IMR-90 (cell line): ENCODE measurements at regions not wholly inside any gene's neighbourhood (a gene's known extent, or its start where the extent isn't known, plus 50 kb on each side); places are given as distances from the start of the nearest gene placed in this dataset.

Source experiments
- ATAC-seq: fragments of 200-7000 bp; cut with Tn5 transposase; 2 replicates; pipeline ENCODE4 v1.9.1; 2020; ENCODE audit warnings: low read depth, mild to moderate bottlenecking, moderate library complexity
- BruUV-seq: library from RNA; stranded (reverse); fragments of 400-500 nt; replicated peaks from 2 replicates; lab custom pipeline; 2021; lab: Mats Ljungman, UMichigan
- CTCF ChIA-PET: fragments of 300-600 bp; formaldehyde crosslinking; extraction: SDS; loops from one replicate; lab custom pipeline; 2021; ENCODE audit warnings: antibody characterized with exemption; lab: Yijun Ruan, JAX
- POLR2A ChIA-PET: fragments of 300-600 bp; sonication (Branson Sonifier 250); formaldehyde crosslinking; loops from one replicate; lab custom pipeline; 2022; ENCODE audit warnings: antibody characterized with exemption; ENCODE audit not compliant: unreplicated experiment; lab: Charles Lee
- DNase-seq: peaks from one replicate; pipeline ENCODE4 v3.0.0; 2013
- H2AFZ ChIP-seq: replicated peaks from 2 replicates; pipeline ENCODE3; 2013; ENCODE audit warnings: low read length, mild to moderate bottlenecking; ENCODE audit not compliant: poor library complexity
- H2AK5ac ChIP-seq: 2 replicates; pipeline ENCODE4 v1.6.1; 2013; ENCODE audit warnings: low read depth, low read length, inconsistent platforms
- H2AK9ac ChIP-seq: replicated peaks from 2 replicates; pipeline ENCODE3; 2013; ENCODE audit warnings: mild to moderate bottlenecking, low read depth, low read length, moderate library complexity; ENCODE audit not compliant: poor library complexity
- H2BK120ac ChIP-seq: 2 replicates; pipeline ENCODE4 v1.6.1; 2013; ENCODE audit warnings: low read depth, low read length, inconsistent platforms
- H2BK15ac ChIP-seq: 3 replicates; pipeline ENCODE4 v1.6.1; 2013; ENCODE audit warnings: low read depth, low read length, inconsistent platforms
- H2BK20ac ChIP-seq: 2 replicates; pipeline ENCODE4 v1.6.1; 2013; ENCODE audit warnings: low read depth, mild to moderate bottlenecking, inconsistent platforms, low read length, moderate library complexity
- H2BK5ac ChIP-seq: 2 replicates; pipeline ENCODE4 v1.6.1; 2013; ENCODE audit warnings: mild to moderate bottlenecking, low read depth, low read length, inconsistent platforms; ENCODE audit not compliant: poor library complexity, severe bottlenecking
- H3K14ac ChIP-seq: replicated peaks from 2 replicates; pipeline ENCODE4 v1.6.1; 2013; ENCODE audit warnings: low read depth, low read length, inconsistent platforms
- H3K18ac ChIP-seq: 2 replicates; pipeline ENCODE4 v1.6.1; 2013; ENCODE audit warnings: low read depth, low read length, control low read depth
- H3K23ac ChIP-seq: 2 replicates; pipeline ENCODE4 v1.6.1; 2013; ENCODE audit warnings: low read depth, low read length, inconsistent platforms
- H3K27ac ChIP-seq: 2 replicates; pipeline ENCODE4 v1.5.1; 2013; ENCODE audit warnings: mild to moderate bottlenecking, control low read depth, low read length; ENCODE audit not compliant: insufficient read depth
- H3K27me3 ChIP-seq: 2 replicates; pipeline ENCODE4 v1.6.1; 2013; ENCODE audit warnings: low read length; ENCODE audit not compliant: control insufficient read depth, insufficient read depth
- H3K36me3 ChIP-seq: 2 replicates; pipeline ENCODE4 v1.6.1; 2013; ENCODE audit warnings: low read length, mixed read lengths; ENCODE audit not compliant: control insufficient read depth, insufficient read depth
- H3K4ac ChIP-seq: 2 replicates; pipeline ENCODE4 v1.6.1; 2013; ENCODE audit warnings: low read depth, low read length, inconsistent platforms
- H3K4me1 ChIP-seq: 2 replicates; pipeline ENCODE4 v1.6.1; 2013; ENCODE audit warnings: low read length, mixed read lengths; ENCODE audit not compliant: control insufficient read depth, insufficient read depth
- H3K4me2 ChIP-seq: 2 replicates; pipeline ENCODE4 v1.6.1; 2013; ENCODE audit warnings: low read depth, mild to moderate bottlenecking, control low read depth, low read length, moderate library complexity
- H3K4me3 ChIP-seq: 2 replicates; pipeline ENCODE4 v1.5.1; 2013; ENCODE audit warnings: low read depth, mild to moderate bottlenecking, control low read depth, low read length, moderate library complexity; ENCODE audit not compliant: insufficient read depth
- H3K56ac ChIP-seq: 2 replicates; pipeline ENCODE4 v1.6.1; 2013; ENCODE audit warnings: low read length, inconsistent platforms; ENCODE audit not compliant: insufficient read depth; ENCODE audit errors: extremely low read depth
- H3K79me1 ChIP-seq, 2 experiments: 2 replicates each; pipeline ENCODE4 v1.6.1; 2013; ENCODE audit warnings: low read length in 2 of 2, inconsistent platforms in 1 of 2, low read depth in 1 of 2
- H3K9ac ChIP-seq: 2 replicates; pipeline ENCODE4 v1.6.1; 2013; ENCODE audit warnings: low read depth, low read length, control low read depth
- H3K9me1 ChIP-seq: 2 replicates; pipeline ENCODE4 v1.6.1; 2013; ENCODE audit warnings: low read length, inconsistent platforms; ENCODE audit not compliant: insufficient read depth
- H3K9me3 ChIP-seq: 2 replicates; pipeline ENCODE4 v1.6.1; 2013; ENCODE audit warnings: low read length; ENCODE audit not compliant: control insufficient read depth, insufficient read depth
- H4K20me1 ChIP-seq: 2 replicates; pipeline ENCODE4 v1.6.1; 2013; ENCODE audit warnings: low read length, inconsistent platforms; ENCODE audit not compliant: insufficient read depth
- H4K5ac ChIP-seq: 2 replicates; pipeline ENCODE4 v1.6.1; 2013; ENCODE audit warnings: mild to moderate bottlenecking, low read depth, low read length, control low read depth
- H4K8ac ChIP-seq, 2 experiments: 2 replicates each; pipeline ENCODE4 v1.6.1; 2013; ENCODE audit warnings: low read depth in 2 of 2, low read length in 2 of 2, control low read depth in 1 of 2, inconsistent platforms in 1 of 2
- H4K91ac ChIP-seq: 2 replicates; pipeline ENCODE4 v1.6.1; 2013; ENCODE audit warnings: low read depth, low read length, inconsistent platforms; ENCODE audit not compliant: insufficient read depth
- CTCF ChIP-seq: conservative IDR thresholded peaks from 2 replicates; pipeline ENCODE4 v1.5.1; 2012; ENCODE audit warnings: mild to moderate bottlenecking, low read depth, low read length, improper control_type of control experiment
- FOS ChIP-seq: fragments of 150-350 bp; IDR thresholded peaks from 2 replicates; pipeline ENCODE4 v1.6.1; 2016; ENCODE audit warnings: low read depth, low read length
- MAFK ChIP-seq: IDR thresholded peaks from 2 replicates; pipeline ENCODE4 v1.6.1; 2012; ENCODE audit warnings: low read depth, low read length, improper control_type of control experiment
- MXI1 ChIP-seq: IDR thresholded peaks from 2 replicates; pipeline ENCODE4 v1.6.1; 2012; ENCODE audit warnings: low read depth, mild to moderate bottlenecking, low read length, moderate library complexity, borderline replicate concordance
- RAD21 ChIP-seq: IDR thresholded peaks from 2 replicates; pipeline ENCODE4 v1.6.1; 2012; ENCODE audit warnings: low read length, improper control_type of control experiment
- RCOR1 ChIP-seq: IDR thresholded peaks from 2 replicates; pipeline ENCODE4 v1.6.1; 2012; ENCODE audit warnings: mild to moderate bottlenecking, low read length, improper control_type of control experiment; ENCODE audit not compliant: insufficient replicate concordance
- RFX5 ChIP-seq: IDR thresholded peaks from 2 replicates; pipeline ENCODE4 v1.8.0; 2012; ENCODE audit warnings: low read depth, mild to moderate bottlenecking, low read length, moderate library complexity
- SMC3 ChIP-seq: fragments of 150-350 bp; IDR thresholded peaks from 2 replicates; pipeline ENCODE4 v1.6.1; 2016; ENCODE audit warnings: low read depth, mild to moderate bottlenecking, antibody characterized with exemption, low read length, moderate library complexity
- WGBS, 2 experiments: methylation state at CpG; one replicate each; pipeline versions ENCODE4 v1.1.5 to v1.1.7; 2013; ENCODE audit warnings: missing lambda C conversion rate in 2 of 2; ENCODE audit not compliant: insufficient read length in 1 of 2; ENCODE audit errors: extremely low coverage in 2 of 2; 5-methylcytosine and 5-hydroxymethylcytosine counted together
- dilution Hi-C: fragments of 300-500 bp; cut with HindIII; formaldehyde crosslinking; loops from one replicate; pipeline ENCODE4 v1.14.3; 2018; ENCODE audit warnings: low sequenced_read_pairs; ENCODE audit not compliant: unreplicated experiment
- in situ Hi-C: fragments of 300-500 bp; cut with MboI; formaldehyde crosslinking; loops from 3 replicates; pipeline ENCODE4 v1.14.3; 2019; ENCODE audit warnings: low sequenced_read_pairs, inconsistent platforms, mixed read lengths
- intact Hi-C: fragments of 100-400 bp; cut with micrococcal nuclease; formaldehyde crosslinking; loops from 2 replicates; pipeline ENCODE4 v1.10.0; 2022

- peak overlapping the region; percentile 80 for H4K91ac ChIP-seq
- H2AK9ac ChIP-seq = no peak overlapping the region
- intact Hi-C loops (loop anchor here (2.0 kb wide), 1 partner anchor 155 kb away; no protein-coding TSS in a partner anchor), in situ Hi-C loops (no loop called here), dilution Hi-C loops (no loop called here)
- H2BK5ac ChIP-seq = peak overlapping the region; percentile 8
- H4K5ac ChIP-seq = peak overlapping the region; percentile 10; the same call in 1 of the 2 replicates
- no peak for ATAC-seq
- peak overlapping the region; percentile 76 for H2BK20ac ChIP-seq
- peaks cover 10% of the 10 kb centered on the region for H3K9me1 ChIP-seq
- H2AFZ ChIP-seq = no peak overlapping the region
- H2BK15ac ChIP-seq = peak overlapping the region; percentile 36; the same call in 2 of the 3 replicates
- 100% methylated on average over 2 of the region's 4 CpGs; no CpG with 5 or more reads in 1 of the 2 experiments for WGBS, 2 experiments
- H3K36me3 ChIP-seq = no peaks in the 10 kb centered on the region
- peaks cover 18% of the 10 kb centered on the region for H3K4me1 ChIP-seq
- no TSS peak for BruUV-seq
- no peak overlapping the region for H3K4me2 ChIP-seq
- H3K9ac ChIP-seq = no peak overlapping the region
- peak overlapping the region; percentile 65 for H3K4ac ChIP-seq
- TF ChIP-seq RFX5 (no peak), MXI1 (no peak), RCOR1 (no peak), RAD21 (no peak), SMC3 (no peak), CTCF (no peak), FOS (no peak), MAFK (peak; percentile 97)
- H3K27ac ChIP-seq = no peak overlapping the region
- H4K20me1 ChIP-seq = no peaks in the 10 kb centered on the region
- no peaks in the 10 kb centered on the region for H3K27me3 ChIP-seq
- no peak overlapping the region for H3K4me3 ChIP-seq
- peak overlapping the region; percentile 53; the same call in 1 of the 2 replicates for H3K18ac ChIP-seq
- DNase-seq = no peak
- no peaks in the 10 kb centered on the region for H3K9me3 ChIP-seq
- H3K14ac ChIP-seq = peak overlapping the region; percentile 57; the same call in 1 of the 2 replicates
- H3K23ac ChIP-seq = no peak overlapping the region
- ChIA-PET CTCF (no interaction called here), POLR2A (no interaction called here)
- no peak overlapping the region for H3K56ac ChIP-seq
- no peak overlapping the region for H4K8ac ChIP-seq
- H3K79me1 ChIP-seq = peaks cover 3 to 13% of the 10 kb centered on the region in 2 experiments; a peak in 3 of 4 replicates
- peak overlapping the region; percentile 82 for H2BK120ac ChIP-seq
- peak overlapping the region; percentile 69 for H2AK5ac ChIP-seq
Measured at GRCh38 chr5:96072138-96072790, 110.6 kb upstream of the ELL2 start.
